Hindlimb muscle (tissue), 1 donor: ENCODE measurements at regions not wholly inside any gene's neighbourhood (a gene's known extent, or its start where the extent isn't known, plus 50 kb on each side); places are given as distances from the start of the nearest gene placed in this dataset.

Experiments used
- DNase-seq: peaks from one replicate; pipeline ENCODE4 v3.0.0-alpha.2; 2013

DNA sequence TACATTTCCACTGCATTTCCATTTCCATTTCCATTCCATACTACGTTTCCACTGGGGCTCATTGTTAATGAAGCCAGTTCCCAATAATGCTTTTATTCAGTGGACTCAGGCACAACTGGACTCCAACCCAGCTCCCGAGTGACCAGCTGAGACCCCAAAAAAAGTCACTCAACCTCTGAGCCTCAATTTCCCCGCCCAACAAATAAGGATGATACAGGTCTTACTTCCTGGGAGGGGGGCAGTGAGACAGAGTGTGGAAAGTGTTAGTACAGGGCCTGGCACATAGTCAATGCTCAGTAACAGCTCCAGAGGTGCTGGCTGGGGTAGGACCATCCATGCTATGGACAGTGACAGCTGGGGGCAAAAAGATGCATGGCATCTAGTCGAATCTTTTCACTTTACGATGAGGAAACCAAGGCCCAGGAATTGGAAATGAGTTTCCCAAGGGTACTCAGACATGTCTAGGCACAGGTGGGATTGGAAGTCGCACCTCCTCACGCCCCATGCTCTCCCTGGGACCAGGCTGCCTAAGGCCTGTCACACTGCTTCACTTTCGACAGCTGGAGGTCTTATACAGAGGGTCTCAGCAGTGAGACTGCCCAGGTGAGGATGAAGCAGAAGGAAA lies 226.5 kb downstream of the ANAPC1 start:
- no peak for DNase-seq

DNA sequence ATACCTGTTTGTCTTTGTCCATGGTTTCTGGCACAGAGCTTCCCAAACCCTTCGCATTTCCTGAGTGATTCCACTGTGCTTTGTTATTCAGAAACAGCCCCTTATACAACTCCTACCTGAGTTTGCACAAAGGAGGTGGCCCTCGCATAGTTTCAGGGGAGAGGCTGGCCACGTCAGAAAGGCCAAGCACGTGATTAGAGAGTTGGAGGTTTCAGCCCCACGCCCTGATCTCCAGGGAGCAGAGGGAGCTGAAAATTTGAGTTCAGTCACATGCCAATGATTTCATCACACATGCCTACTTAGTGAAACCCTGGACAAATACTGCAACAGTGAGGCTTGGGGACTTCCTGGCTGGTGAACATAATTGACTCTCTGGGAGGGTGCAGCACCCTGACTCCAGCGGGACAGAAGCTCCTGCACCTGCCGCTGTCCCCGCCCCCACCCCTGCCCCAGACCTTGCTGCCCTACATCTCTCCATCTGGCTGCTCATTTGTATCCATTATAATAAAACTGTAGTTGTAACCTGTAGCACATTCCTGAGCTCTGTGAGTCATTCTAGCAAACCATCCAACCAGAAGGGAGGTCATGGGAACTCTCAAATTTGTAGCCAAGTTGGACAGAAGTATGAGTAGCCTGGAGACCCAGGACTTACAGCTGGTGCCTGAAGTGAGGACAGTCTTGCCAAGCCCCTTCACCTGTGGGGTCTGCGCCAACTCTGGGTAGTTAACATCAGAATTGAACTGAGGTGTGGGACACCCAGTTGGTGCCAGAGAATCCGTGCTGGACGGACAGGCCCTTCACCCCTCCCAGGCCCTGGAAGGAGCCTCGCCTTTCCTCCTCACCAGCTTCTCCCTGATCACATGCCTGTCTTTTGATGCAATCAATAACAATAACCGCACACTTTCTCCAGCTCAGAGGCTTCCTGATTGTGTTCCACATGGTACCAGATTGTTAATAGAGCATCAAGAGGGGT lies 224.3 kb downstream of the ANAPC1 start:
- no peak for DNase-seq

DNA sequence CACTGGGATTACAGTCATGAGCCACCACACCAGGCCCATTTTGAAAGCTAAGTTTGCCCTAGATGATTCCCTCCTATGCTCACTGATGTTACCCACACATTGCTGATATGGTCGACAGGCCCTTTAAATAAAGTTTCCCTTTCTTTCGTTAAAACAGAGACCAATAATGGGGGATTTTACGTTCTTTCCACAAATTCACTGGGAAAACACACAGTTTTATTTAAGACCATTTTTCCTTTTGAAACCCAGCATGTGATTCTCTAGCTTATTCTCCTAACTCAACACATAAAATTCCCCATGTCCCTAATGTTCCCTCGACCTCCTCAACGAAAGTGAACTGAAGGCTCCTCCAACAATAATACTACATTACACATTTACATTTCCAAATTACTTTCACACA lies 223.2 kb downstream of the ANAPC1 start:
- no peak for DNase-seq

DNA sequence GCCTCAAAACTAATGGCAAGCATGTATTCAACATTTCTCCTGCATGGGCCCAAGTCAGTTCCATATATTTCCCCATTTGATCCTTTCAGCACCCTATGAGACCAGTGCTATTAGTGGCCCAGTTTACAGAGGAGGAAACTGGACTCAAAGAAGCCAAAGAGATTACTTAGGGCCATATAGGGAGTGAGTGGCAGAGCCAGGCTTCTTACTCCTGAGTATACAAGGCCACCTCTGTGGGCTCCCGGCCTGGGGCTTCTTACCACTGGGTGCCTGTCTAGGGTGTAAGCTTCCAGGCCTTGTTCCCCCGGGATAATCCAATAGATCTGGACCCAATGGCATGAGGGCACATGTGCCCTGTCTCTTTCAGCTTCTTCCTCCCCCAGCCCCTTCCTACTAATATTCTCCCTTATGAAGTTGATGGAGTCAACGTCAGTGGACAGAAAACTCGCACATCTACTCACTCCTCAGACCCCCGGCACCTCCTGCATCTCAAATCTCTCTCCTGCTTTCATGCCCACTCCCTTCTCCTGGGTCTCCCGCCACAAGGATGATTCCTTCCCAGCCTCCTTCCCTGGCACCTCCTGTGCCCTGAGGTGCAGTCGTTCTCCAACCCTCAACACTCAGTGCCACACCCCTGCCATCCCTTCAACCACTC lies 222.6 kb downstream of the ANAPC1 start:
- DNase-seq: no peak

DNA sequence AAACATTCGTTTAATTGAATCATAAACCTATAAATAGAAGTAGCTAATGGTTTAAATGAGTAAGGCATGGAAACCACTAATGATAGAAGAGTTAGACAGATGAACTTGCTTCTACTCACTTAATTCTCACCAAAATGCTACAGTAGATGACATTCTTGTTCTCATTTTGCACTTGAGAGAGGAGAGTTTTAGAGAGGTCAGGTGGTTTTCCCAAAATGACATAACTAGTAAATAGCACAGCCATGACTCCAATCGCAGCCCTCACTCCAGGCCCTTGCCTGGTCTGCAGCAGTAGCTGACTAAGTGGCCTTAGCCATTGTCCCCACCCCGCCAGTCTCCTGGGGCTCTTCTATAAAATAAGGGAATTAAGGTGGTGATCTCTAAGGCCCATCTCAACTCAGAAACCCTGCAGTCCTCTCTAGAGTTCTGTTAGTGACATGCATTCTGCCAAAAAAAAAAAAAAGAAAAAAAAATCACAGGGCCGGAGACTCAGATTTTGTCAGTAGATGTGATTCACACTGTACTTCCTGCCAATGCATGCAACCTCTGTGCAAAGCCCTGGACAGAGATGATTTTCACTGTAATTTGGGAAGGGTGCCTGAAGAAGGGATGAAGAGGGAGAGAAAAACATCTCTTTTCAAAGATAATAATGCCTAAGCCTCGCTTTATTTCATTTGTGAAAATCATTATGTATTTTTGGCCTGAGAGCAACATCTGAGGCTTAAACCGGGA lies 221.8 kb downstream of the ANAPC1 start:
- DNase-seq: peak; percentile 75

DNA sequence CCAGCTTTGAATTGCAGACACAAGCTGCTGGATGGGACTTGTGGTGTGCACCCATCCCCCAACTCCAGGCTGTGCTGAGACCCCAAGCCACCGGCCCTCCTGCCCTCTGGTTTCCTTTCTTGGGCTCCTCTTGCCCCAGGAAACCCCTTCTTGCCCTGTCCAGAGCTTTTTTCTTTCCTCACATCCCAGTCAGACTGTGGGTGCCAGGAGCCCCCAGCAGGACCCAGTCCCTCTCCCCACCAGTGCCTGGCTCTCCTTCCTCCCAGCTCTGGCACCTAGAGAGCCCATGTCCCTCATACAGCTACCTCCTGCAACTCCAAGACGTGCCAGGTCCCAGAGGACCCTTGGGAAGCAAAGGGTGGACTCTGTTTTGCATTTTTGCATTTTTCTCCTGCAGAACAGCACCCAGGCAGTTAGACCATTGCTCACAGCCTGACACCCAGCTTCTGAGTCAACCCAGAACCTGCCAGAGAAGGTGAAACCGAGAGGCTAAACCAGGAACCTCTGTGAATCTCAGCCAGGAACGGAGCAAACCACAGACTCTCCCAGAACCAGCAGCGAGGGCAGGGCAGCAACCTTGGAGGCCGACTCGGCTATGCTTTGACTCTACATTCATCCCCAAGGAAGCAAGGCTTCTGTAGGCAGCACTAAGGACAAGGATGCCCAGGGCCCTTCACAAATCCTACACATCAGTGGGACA lies 221.1 kb downstream of the ANAPC1 start:
- no peak for DNase-seq

DNA sequence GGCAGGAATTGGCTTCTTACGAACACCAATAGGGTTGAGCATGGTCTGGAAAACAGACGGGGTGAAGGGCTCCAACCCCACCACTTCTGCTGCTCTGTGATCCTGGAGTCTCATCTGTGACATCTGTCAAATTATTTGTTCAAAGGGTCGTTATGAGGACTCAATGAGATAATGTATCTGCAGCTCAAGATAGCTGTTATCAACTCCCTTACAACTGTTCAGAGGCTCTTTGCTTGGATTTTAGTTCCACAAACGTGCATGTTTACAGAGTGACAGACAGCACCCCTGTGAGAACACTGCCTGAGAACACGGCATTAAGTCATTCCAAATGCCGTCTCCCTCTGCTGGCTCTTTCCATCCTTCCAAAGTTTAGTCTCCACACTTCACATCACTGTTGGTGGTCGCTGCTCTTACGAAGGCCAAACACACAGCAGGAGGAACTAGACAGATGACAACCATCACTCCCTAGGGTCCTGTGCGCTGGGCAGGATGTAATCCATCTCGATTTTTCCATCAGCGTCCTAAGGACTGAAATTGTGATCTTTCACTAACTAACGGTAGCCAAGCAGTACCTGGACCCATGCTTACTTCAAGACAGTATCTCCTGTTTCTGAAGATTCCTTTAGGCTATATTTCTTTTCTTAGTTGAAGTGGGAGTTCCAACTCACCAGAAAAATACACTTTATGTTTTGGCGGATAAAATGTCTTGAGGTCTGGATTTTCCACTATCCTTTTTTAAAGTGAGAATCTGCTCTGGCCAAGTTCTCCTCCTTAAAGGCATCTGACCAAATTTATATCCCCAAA lies 220.3 kb downstream of the ANAPC1 start:
- peak; percentile 81 for DNase-seq

DNA sequence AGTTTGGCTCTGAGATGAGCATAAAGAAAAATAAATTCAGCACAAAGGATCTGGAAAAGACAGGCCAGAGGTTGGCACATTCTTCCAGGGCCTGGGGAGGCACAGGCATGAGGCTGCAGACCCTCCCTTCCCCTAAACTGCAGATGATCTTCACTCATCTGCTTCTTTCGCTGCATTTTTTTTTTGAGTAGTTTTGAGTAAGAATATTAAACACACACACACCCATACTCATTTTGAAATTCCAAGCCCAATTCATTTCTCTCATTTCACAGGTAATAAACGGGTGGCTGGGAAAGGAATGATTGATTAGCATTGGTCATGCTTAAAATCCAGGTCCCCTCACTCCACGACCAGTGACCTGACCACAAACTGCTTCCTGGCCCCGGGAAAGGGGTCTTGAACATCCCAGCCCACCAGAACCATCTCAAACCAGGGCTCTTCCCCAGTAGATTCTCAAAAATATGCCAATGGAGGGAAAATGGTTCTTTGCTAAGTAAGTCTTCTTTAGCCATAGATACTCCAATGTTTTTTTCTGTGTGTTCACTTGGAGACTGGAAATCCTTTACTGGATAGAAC lies 219.6 kb downstream of the ANAPC1 start:
- no peak for DNase-seq

DNA sequence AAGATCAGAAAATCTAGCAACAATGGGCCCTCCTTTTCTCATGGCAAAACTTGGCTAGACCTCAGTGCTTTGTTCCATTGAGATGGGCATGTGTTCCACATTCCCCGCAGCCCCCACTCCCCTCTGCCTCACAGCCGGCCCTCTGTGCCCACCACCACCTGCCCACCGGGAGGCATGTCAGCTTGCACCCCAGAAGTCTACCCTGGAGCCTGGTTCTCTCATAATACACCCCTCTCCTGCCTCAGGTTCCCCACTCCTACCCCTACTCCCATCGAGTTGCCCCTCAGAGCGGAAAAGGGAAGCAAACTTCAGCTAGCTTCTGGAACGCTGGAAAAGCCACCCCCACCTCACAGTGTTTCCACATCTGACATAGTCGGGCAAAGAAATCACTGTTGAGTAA lies 219.0 kb downstream of the ANAPC1 start:
- no peak for DNase-seq

DNA sequence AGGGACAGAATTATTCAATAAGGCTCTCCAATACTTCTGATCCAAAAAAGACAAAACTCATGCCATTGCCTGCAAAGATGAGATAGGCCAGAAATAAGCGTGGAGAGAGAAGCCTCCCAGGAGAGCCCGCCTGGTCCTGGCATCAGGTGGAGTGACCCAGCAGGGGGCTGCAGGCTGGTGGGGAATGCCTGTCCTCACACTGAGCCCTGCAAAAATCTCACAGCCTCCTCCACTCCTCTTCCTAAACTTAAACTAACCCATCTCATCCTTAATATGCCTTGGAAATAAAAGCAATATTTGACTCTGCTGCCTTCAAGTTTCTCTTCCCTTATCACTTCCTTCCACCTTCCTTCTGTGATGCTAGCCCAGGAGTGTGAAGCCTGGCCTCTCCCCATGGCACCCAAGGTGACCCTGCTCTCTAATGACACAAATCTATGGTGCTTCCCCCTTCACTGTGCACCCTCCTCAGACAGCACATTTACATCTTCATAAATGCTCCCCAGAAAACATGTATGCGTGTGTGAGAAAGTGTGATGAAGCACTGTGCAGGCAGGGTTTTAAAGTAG lies 218.4 kb downstream of the ANAPC1 start:
- no peak for DNase-seq

DNA sequence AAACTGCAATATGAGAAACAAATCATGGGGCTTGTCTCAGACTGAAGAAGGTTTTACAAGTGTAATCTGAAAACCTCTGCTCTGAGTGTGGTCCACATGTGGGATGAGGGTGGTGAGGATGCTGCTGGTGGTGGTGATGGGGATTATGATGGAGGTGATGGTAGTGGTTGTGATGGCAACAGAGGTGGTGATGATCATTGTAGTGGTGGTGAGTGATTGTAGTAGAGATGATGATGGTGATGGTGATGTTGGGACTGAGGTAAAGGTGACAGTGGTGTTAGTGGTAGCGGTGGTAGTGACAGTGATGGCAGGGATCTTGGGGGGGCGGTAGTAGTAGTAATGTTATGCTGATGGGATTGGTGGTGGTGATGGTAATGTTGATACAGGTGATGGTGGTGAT lies 217.8 kb downstream of the ANAPC1 start:
- DNase-seq: no peak

DNA sequence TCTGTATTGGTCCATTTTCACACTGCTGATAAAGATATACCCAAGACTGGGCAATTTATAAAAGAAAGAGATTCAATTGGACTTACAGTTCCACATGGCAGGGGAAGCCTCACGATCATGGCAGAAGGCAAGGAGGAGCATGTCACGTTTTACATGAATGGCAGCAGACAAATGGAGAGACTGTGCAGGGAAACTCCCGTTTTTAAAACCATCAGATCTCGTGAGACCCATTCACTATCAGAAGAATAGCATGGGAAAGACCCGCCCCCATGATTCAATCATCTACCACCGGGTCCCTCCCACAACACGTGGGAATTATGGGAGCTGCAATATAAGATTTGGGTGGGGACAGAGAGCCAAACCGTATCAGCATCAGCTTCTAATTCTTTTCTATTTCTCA lies 217.0 kb downstream of the ANAPC1 start:
- no peak for DNase-seq

DNA sequence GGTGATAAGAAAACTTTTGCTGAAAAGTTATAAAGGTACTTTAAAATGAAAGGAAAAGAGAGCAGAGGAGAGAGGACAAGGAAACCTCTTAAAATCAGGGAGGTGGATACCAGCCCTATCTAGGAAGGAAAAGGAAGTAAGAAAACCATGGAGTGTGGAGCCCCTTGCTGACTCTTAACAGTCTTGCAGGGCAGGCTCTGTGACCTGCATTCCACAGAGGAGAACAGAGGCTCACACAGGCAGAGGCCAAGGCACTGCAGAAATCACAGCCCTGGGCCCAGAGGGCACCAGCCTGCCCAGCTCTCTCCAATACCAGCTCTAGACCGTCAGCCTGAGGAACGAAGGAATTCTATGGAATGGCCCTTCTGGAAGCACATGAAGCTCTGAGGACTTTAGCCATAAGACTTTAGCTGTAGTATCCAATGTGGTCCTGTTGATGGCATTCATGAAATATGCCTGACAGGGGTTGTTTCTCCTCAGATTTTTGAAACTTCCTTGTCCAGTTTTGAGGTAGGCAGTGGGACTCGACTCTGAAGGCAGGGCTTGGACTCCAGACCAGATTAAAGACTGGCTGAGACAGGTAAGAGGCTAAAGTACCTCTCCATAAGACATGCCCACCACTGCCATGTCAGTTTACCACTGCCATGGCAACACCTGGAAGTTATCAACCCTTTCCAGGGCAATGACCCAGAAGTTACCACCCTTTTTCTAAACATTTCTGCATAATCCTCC lies 216.3 kb downstream of the ANAPC1 start:
- no peak for DNase-seq

DNA sequence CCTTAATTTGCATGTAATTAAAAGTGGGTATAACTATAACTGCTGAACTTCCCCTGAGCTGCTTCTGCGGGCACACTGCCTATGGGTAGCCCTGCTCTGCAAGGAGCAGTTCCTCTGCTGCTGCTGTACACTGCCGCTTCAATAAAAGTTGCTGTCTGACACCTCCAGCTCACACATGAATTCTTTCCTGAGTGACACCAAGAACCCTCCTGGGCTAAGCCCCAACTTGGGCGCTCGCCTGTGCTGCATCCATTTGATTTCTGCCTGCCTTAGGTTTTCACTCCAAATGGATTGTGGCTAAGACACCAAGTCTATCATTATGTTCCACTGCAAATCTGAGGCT lies 215.7 kb downstream of the ANAPC1 start:
- no peak for DNase-seq

DNA sequence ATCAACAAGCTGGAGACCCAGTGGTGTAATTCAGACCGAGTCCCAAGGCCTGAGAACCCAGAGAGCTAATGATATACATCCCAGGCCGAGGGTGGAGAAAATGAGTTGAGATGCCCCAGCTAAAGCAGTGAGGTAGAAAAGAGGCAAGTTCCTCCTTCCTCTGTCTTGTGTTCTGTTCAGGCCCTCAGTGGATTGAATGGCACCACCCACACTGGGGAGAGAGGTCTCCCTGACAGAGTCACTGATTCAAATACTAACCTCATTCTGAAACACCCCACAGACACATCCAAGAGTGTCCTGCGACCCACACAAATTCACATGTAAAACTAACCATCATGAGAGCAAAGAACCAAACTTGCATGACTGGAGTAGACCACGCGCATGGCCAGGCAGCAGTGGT lies 215.3 kb downstream of the ANAPC1 start:
- DNase-seq: no peak

DNA sequence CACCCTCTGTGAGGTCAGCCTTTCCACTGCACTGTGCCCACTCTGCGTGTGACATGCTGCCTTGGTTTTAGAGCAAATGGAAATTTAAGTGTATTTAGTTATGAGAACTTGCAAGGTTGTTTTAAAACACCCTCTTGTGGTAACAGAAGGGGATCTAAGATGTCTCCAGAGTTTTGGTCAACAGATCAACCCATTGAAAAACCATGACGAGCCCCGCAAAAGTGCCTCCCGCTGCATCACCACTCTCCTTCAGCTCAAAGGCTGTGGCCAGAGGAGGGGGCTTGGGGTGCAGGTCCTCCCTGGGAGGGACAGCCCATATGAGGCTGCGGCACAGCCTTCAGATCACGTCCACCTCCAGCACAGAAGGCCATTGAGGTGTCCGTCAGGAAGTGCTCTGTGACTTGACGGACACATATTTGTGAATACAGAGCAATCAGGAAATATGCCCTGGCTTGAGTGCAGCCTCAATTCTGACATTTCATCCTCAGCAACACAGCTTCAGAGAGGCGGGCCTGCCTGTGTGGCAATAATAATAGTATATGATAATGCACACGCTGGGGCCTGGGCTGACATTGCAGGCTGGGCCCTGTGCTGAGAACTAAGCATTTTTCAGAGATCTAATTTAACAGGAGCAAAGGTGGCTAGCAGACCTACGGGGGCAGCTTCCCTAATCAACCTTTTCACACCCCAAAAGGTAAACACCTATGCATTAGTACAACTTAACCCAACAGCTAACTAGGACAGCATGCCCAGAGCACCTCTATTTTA lies 213.9 kb downstream of the ANAPC1 start:
- DNase-seq: no peak

DNA sequence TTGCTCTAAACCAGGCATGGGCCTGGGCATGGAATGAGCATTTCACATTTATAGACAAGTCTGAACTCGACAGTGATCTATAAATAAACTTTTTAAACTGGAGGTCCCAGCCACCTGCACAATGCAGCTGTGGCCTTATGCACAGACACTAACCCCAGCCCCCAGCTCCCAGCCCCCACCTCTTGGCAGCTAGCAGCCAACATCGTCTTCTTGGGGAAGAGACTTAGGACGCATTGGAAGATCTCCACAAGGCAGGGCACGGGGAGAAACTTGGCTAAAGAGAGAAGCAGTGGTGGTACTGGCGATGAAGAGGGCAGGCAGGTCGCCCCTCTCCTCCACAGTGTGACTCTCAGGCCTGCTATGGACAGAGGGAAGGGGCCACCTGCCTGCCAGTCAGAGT lies 213.2 kb downstream of the ANAPC1 start:
- DNase-seq: no peak

DNA sequence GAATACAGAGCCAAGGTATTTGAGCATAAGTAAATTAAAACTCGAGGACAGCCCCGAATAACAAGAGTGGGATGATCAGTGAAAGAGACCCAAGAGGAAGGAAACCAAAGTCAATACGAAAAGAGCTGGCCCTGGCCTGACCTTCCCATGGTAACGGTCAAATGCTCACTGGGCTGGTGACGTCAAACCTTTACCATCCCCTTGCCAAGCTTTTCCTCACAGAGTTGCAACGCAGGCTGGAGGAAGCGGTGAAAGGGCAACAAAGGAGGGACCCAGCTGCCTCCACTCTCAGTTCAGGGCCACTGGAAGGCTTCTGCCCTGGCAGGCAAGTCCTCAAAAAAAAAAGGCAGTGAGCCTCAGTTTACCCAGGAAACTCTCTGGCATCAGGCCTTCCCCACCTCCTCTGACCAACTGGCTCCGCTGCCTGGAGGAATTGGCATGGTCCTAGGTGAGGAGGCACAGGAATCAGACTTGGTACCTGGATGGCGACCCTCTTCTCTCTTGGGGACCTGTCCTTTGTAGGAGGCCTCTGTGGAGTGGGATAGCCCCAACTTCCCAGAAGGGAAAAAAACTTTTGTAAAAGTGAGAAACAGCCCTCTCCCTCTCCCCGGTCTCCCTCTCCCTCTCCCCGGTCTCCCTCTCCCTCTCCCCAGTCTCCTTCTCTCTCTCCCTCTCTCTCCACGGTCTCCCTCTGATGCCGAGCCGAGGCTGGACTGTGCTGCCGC lies 212.4 kb downstream of the ANAPC1 start:
- DNase-seq: peak; percentile 61
